ENCODE measurements at regions not wholly inside any gene's neighbourhood (a gene's known extent, or its start where the extent isn't known, plus 50 kb on each side); places are given as distances from the start of the nearest gene placed in this dataset.

- Mint-ChIP-seq H3K27me3 (ENCODE audit: low read depth in 3 of 3) (peaks cover 2% of the 10 kb centered on the region in 3 donors), H3K4me1 (peaks cover 10% of the 10 kb centered on the region), H3K9me3 (peaks cover 0 to 3% (median 0%) of the 10 kb centered on the region in 7 donors), H3K36me3 (no peaks in the 10 kb centered on the region), H3K4me3 (no peak overlapping the region), H3K27ac (no peak overlapping the region)
- Histone ChIP-seq H3K4me2 (replicated peaks; ENCODE audit: extremely low read depth, low read length, poor library complexity, severe bottlenecking) (no peak overlapping the region), H3K36me3 (replicated peaks in 1 of 2; ENCODE audit: control insufficient read depth in 1 of 2, insufficient read depth in 2 of 2, low read length in 2 of 2) (no peaks in the 10 kb centered on the region), H3K27ac (ENCODE audit: low read depth in 1 of 2, low read length in 2 of 2) (no peak overlapping the region), H3K9ac (ENCODE audit: insufficient read depth, low read length, poor library complexity, severe bottlenecking) (no peak overlapping the region), H3K4me1 (ENCODE audit: control insufficient read depth in 1 of 2, insufficient read depth in 2 of 2, low read length in 2 of 2) (no peaks in the 10 kb centered on the region), H4K20me1 (ENCODE audit: insufficient read depth, low read length) (no peaks in the 10 kb centered on the region), H3K79me2 (ENCODE audit: insufficient read depth, low read length) (no peaks in the 10 kb centered on the region), H2AFZ (ENCODE audit: insufficient read depth, low read depth, low read length, poor library complexity, severe bottlenecking) (no peak overlapping the region), H3K4me3 (replicated peaks in 1 of 3; ENCODE audit: low read depth in 2 of 3, low read length in 3 of 3) (no peak overlapping the region), H3K27me3 (ENCODE audit: control insufficient read depth in 2 of 2, insufficient read depth in 2 of 2, low read length in 2 of 2) (no peaks in the 10 kb centered on the region), H3K9me3 (replicated peaks in 1 of 2; ENCODE audit: control insufficient read depth in 1 of 2, insufficient read depth in 1 of 2, low read length in 2 of 2) (no peaks in the 10 kb centered on the region)
- 99% methylated on average over 12 of the region's 27 CpGs for WGBS (ENCODE audit: insufficient coverage)
- intact Hi-C loops (cut with micrococcal nuclease), result no loop called here
- DNase-seq, result no peak
- no peak for TF ChIP-seq CTCF (IDR thresholded peaks at IDR 0.05)
Measured at GRCh38 chr13:40187841-40188591, 478.4 kb downstream of the FOXO1 start.

GRCh38 chr13:40189426-40189825 lies 477.0 kb downstream of the FOXO1 start:
- Mint-ChIP-seq H3K27me3 (ENCODE audit: low read depth in 3 of 3) (peaks cover 0 to 2% (median 2%) of the 10 kb centered on the region in 3 donors), H3K4me3 (no peak overlapping the region), H3K36me3 (no peaks in the 10 kb centered on the region), H3K4me1 (peaks cover 10% of the 10 kb centered on the region), H3K9me3 (peaks cover 0 to 3% (median 0%) of the 10 kb centered on the region in 7 donors), H3K27ac (no peak overlapping the region)
- Histone ChIP-seq H3K4me1 (ENCODE audit: control insufficient read depth in 1 of 2, insufficient read depth in 2 of 2, low read length in 2 of 2) (no peaks in the 10 kb centered on the region), H3K36me3 (replicated peaks in 1 of 2; ENCODE audit: control insufficient read depth in 1 of 2, insufficient read depth in 2 of 2, low read length in 2 of 2) (no peaks in the 10 kb centered on the region), H4K20me1 (ENCODE audit: insufficient read depth, low read length) (no peaks in the 10 kb centered on the region), H3K4me3 (replicated peaks in 1 of 3; ENCODE audit: low read depth in 2 of 3, low read length in 3 of 3) (no peak overlapping the region), H3K27me3 (ENCODE audit: control insufficient read depth in 2 of 2, insufficient read depth in 2 of 2, low read length in 2 of 2) (no peaks in the 10 kb centered on the region), H2AFZ (ENCODE audit: insufficient read depth, low read depth, low read length, poor library complexity, severe bottlenecking) (no peak overlapping the region), H3K27ac (ENCODE audit: low read depth in 1 of 2, low read length in 2 of 2) (no peak overlapping the region), H3K79me2 (ENCODE audit: insufficient read depth, low read length) (no peaks in the 10 kb centered on the region), H3K9me3 (replicated peaks in 1 of 2; ENCODE audit: control insufficient read depth in 1 of 2, insufficient read depth in 1 of 2, low read length in 2 of 2) (no peaks in the 10 kb centered on the region), H3K9ac (ENCODE audit: insufficient read depth, low read length, poor library complexity, severe bottlenecking) (no peak overlapping the region), H3K4me2 (replicated peaks; ENCODE audit: extremely low read depth, low read length, poor library complexity, severe bottlenecking) (no peak overlapping the region)
- no peak for TF ChIP-seq CTCF (IDR thresholded peaks at IDR 0.05)
- 100% methylated on average over 1 of the region's 6 CpGs for WGBS (ENCODE audit: insufficient coverage)
- DNase-seq, result no peak
- intact Hi-C loops (cut with micrococcal nuclease), result no loop called here
